T-cell (primary cell): ENCODE measurements at regions not wholly inside any gene's neighbourhood (a gene's known extent, or its start where the extent isn't known, plus 50 kb on each side); places are given as distances from the start of the nearest gene placed in this dataset.

Source experiments
- ATAC-seq, 4 experiments: fragments of 200-7000 bp in 3 of 4; fragments of 150-1000 bp in 1 of 4; cut with Tn5 transposase; replicated peaks in 1 of 4; 1 replicate in 3 of 4; 2 replicates in 1 of 4; pipeline ENCODE4 v1.10.0; 2021; ENCODE audit warnings: moderate library complexity in 3 of 4, mild to moderate bottlenecking in 2 of 4, moderate number of reproducible peaks in 1 of 4
- CTCF ChIA-PET, 2 donors: fragments of 300-600 bp; sonication (Branson Sonifier 250); formaldehyde crosslinking; loops; one replicate each; lab custom pipeline; 2022; ENCODE audit warnings: antibody characterized with exemption in 2 of 2; lab: Charles Lee
- POLR2A ChIA-PET, 2 donors: fragments of 300-600 bp; sonication (Branson Sonifier 250); formaldehyde crosslinking; loops; one replicate each; lab custom pipeline; 2022; ENCODE audit warnings: antibody characterized with exemption in 2 of 2; lab: Charles Lee
- DNase-seq, 35 experiments: peaks; one replicate each; pipeline versions ENCODE4 v3.0.0 to v3.0.0-alpha.2; 2013 to 2023
- H3K27ac ChIP-seq: one replicate; pipeline ENCODE4 v1.5.1; 2013; ENCODE audit warnings: low read length
- H3K27me3 ChIP-seq, 2 experiments: replicated peaks in 1 of 2; 1 replicate in 1 of 2; 2 replicates in 1 of 2; pipeline versions ENCODE4 v1.6.1 to v1.7.0; 2013; ENCODE audit warnings: low read length in 1 of 2, mixed read lengths in 1 of 2; ENCODE audit not compliant: control insufficient read depth in 2 of 2, insufficient read depth in 2 of 2; ENCODE audit errors: extremely low read depth in 1 of 2
- H3K36me3 ChIP-seq, 2 donors: 1 replicate in 1 of 2; 2 replicates in 1 of 2; pipeline versions ENCODE4 v1.6.1 to v1.7.0; 2013; ENCODE audit warnings: low read length in 1 of 2; ENCODE audit not compliant: control insufficient read depth in 2 of 2, insufficient read depth in 1 of 2; ENCODE audit errors: extremely low read depth in 1 of 2
- H3K4me1 ChIP-seq, 2 experiments: 1 replicate in 1 of 2; 2 replicates in 1 of 2; pipeline versions ENCODE4 v1.6.1 to v1.7.0; 2013; ENCODE audit warnings: low read length in 2 of 2, mixed read lengths in 1 of 2; ENCODE audit not compliant: insufficient read depth in 2 of 2, control insufficient read depth in 1 of 2; ENCODE audit errors: extremely low read depth in 1 of 2
- H3K4me3 ChIP-seq, 2 donors: 1 replicate in 1 of 2; 2 replicates in 1 of 2; pipeline versions ENCODE4 v1.5.1 to v1.7.0; 2013; ENCODE audit warnings: mild to moderate bottlenecking in 2 of 2, low read length in 1 of 2, moderate library complexity in 1 of 2; ENCODE audit not compliant: control insufficient read depth in 1 of 2; ENCODE audit errors: extremely low read depth in 1 of 2
- H3K9me3 ChIP-seq: 2 replicates; pipeline ENCODE4 v1.7.0; 2013
- H3K27ac Mint-ChIP-seq, 2 donors: one replicate each; pipeline ENCODE4 v1.8.0; 2020 to 2021; ENCODE audit warnings: mild to moderate bottlenecking in 2 of 2, mixed read lengths in 2 of 2
- H3K27me3 Mint-ChIP-seq, 2 donors: one replicate each; pipeline ENCODE4 v1.8.0; 2021 to 2022; ENCODE audit warnings: mixed read lengths in 2 of 2
- H3K36me3 Mint-ChIP-seq: one replicate; pipeline ENCODE4 v1.8.0; 2021; ENCODE audit warnings: mixed read lengths
- H3K4me1 Mint-ChIP-seq, 3 donors: one replicate each; pipeline ENCODE4 v1.8.0; 2020 to 2022; ENCODE audit warnings: mixed read lengths in 3 of 3, mild to moderate bottlenecking in 1 of 3
- H3K4me3 Mint-ChIP-seq, 3 donors: one replicate each; pipeline ENCODE4 v1.8.0; 2020 to 2022; ENCODE audit warnings: mild to moderate bottlenecking in 3 of 3, mixed read lengths in 3 of 3, moderate library complexity in 3 of 3
- H3K9me3 Mint-ChIP-seq, 3 donors: one replicate each; pipeline ENCODE4 v1.8.0; 2020 to 2022; ENCODE audit warnings: mixed read lengths in 3 of 3
- WGBS: methylation state at CpG from one replicate; pipeline ENCODE4 v1.1.5; 2013; ENCODE audit warnings: missing lambda C conversion rate; ENCODE audit not compliant: insufficient coverage; 5-methylcytosine and 5-hydroxymethylcytosine counted together

DNA sequence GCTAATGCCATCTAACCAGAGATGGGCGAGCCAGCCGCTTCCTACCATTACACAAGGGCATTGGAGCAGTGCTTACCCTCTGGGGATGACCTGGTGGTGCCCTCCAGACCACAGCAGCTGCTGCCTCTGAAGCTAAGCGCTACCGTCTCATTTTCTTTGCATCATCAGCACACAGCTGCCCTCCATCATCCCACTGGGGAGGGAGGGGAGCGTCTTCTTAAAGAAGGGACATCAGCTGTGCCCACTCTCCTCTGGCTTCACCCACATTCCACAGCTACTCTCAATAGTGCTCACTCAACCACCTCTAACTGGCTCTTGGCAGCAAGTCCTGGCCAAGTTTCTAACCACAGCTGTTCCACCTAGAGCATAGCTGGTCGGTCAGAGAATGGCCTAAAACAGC lies 503.4 kb downstream of the NFIB start:
- H3K9me3 Mint-ChIP-seq, result peaks cover 12 to 19% (median 19%) of the 10 kb centered on the region in 3 donors
- no peaks in the 10 kb centered on the region for H3K4me1 Mint-ChIP-seq
- Histone ChIP-seq H3K27ac (no peak overlapping the region), H3K4me1 (no peaks in the 10 kb centered on the region), H3K9me3 (no peaks in the 10 kb centered on the region), H3K27me3 (no peaks in the 10 kb centered on the region), H3K4me3 (no peak overlapping the region), H3K36me3 (no peaks in the 10 kb centered on the region)
- H3K27me3 Mint-ChIP-seq, result no peaks in the 10 kb centered on the region
- no peak overlapping the region for H3K4me3 Mint-ChIP-seq
- 65% methylated on average over 3 of the region's 6 CpGs for WGBS
- ChIA-PET CTCF (no interaction called here), POLR2A (no interaction called here)
- H3K27ac Mint-ChIP-seq, result no peak overlapping the region
- no peaks in the 10 kb centered on the region for H3K36me3 Mint-ChIP-seq
- DNase-seq (no peak), ATAC-seq (no peak)

DNA sequence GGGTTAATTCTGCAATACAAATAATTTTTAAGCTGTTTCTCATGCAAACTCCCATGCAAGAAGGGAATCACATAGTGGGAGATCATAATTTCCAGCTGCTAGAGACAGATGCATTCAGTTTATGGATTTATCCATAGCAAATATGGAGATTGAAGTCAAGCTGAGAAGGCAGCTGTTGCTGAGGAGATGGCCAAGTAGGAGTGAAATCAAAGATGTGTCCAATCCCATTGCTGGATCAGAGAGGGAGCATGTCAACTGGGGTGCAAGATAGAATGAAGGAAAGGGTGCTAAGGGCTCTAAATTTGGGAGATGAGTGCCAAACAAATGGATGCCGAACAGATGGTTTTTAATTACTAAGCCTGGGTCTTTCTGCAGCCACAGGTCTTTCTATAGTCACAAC lies 504.5 kb downstream of the NFIB start:
- POLR2A ChIA-PET, result no interaction called here
- no peaks in the 10 kb centered on the region for H3K4me1 ChIP-seq
- H3K9me3 Mint-ChIP-seq, result peaks cover 14 to 18% (median 17%) of the 10 kb centered on the region in 3 donors

DNA sequence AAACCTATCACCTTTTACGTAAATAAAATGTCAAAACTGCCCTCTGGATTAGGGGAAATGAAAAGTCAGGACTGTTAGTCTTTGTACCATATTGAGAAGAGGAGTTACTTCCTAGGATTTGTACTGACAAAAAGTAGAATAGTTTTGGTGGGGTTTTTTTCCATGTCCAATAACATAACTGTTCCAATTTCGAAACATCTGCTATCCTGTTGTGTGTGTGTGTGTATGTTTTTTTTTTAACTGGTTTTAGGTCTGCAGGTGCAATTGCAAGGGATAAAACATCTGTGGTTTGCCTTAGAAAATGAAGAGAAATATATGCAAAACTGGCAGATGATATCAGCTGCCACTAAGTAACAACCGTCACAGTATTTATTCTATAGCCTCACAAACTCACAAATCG lies 506.8 kb downstream of the NFIB start:
- Mint-ChIP-seq H3K4me3 (no peak overlapping the region), H3K27me3 (no peaks in the 10 kb centered on the region), H3K4me1 (no peaks in the 10 kb centered on the region), H3K27ac (no peak overlapping the region), H3K9me3 (peaks cover 9 to 18% (median 10%) of the 10 kb centered on the region in 3 donors), H3K36me3 (no peaks in the 10 kb centered on the region)
- Histone ChIP-seq H3K27me3 (no peaks in the 10 kb centered on the region), H3K36me3 (no peaks in the 10 kb centered on the region), H3K4me1 (no peaks in the 10 kb centered on the region), H3K4me3 (no peak overlapping the region), H3K27ac (no peak overlapping the region), H3K9me3 (no peaks in the 10 kb centered on the region)
- WGBS, result 88% methylated on average over 2 of the region's 4 CpGs
- POLR2A ChIA-PET, result no interaction called here
- ATAC-seq, result no peak
- CTCF ChIA-PET, result no interaction called here
- no peak for DNase-seq

More for the DNA sequence above, 504.5 kb downstream of the NFIB start:
- DNase-seq (no peak), ATAC-seq (no peak)
- Mint-ChIP-seq H3K27me3 (no peaks in the 10 kb centered on the region), H3K27ac (no peak overlapping the region), H3K4me1 (no peaks in the 10 kb centered on the region), H3K36me3 (no peaks in the 10 kb centered on the region), H3K4me3 (no peak overlapping the region)
- WGBS, result no CpG with 5 or more reads among the region's 1 CpG
- Histone ChIP-seq H3K27ac (no peak overlapping the region), H3K27me3 (no peaks in the 10 kb centered on the region), H3K9me3 (no peaks in the 10 kb centered on the region), H3K4me3 (no peak overlapping the region), H3K36me3 (no peaks in the 10 kb centered on the region)
- CTCF ChIA-PET, result no interaction called here

DNA sequence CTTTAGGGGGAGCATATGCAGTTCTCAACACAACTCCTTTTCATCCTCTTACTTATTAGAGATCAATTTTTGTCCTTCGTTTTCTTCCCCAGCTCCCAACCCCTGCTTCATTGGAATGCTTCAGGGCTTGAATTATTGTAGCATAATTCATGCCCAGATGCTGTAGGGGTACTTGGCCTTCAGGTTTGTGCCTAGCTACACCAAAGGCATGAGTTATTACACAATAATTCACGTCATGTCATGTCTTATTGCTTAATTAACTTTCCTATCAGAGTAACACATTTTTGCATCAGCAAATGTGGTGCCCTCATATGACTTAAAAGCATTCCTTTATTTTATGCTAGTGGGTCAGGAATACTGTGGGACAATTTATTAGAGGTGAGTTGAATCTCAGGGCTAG lies 507.2 kb downstream of the NFIB start:
- CTCF ChIA-PET, result no interaction called here
- Mint-ChIP-seq H3K27ac (no peak overlapping the region), H3K4me1 (no peaks in the 10 kb centered on the region), H3K27me3 (no peaks in the 10 kb centered on the region), H3K9me3 (peaks cover 5 to 18% (median 10%) of the 10 kb centered on the region in 3 donors), H3K4me3 (no peak overlapping the region), H3K36me3 (no peaks in the 10 kb centered on the region)
- H3K27me3 ChIP-seq, result no peaks in the 10 kb centered on the region
- H3K9me3 ChIP-seq, result no peaks in the 10 kb centered on the region
- no peak overlapping the region for H3K27ac ChIP-seq
- no CpG with 5 or more reads among the region's 2 CpGs for WGBS
- H3K4me1 ChIP-seq, result no peaks in the 10 kb centered on the region
- POLR2A ChIA-PET, result no interaction called here
- DNase-seq, result no peak
- H3K4me3 ChIP-seq, result no peak overlapping the region
- no peaks in the 10 kb centered on the region for H3K36me3 ChIP-seq
- ATAC-seq, result no peak

DNA sequence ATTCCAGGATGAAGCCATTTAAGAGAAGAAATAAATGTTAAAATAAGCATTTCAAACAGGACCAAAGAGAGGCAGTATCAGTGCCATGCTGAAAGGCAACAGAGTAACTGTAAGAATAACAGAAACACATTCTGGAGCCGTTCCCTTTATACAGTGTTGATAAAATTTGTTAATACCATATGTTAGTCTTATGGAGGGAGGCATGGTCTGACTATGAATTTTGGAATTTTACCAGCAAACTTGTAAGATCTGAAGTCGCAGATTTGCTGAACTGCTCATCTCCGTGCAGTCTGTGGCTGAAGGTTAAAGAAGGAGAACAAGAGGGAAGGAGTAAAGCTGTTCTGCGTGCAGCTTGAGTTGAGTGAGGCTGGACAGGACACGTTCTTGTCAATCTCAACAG lies 508.4 kb downstream of the NFIB start:
- ATAC-seq (no peak), DNase-seq (no peak)
- WGBS, result 78% methylated on average over 4 of the region's 5 CpGs
- Histone ChIP-seq H3K27ac (no peak overlapping the region), H3K36me3 (no peaks in the 10 kb centered on the region), H3K9me3 (no peaks in the 10 kb centered on the region), H3K4me3 (no peak overlapping the region), H3K27me3 (no peaks in the 10 kb centered on the region), H3K4me1 (no peaks in the 10 kb centered on the region)
- H3K27ac Mint-ChIP-seq, result no peak overlapping the region
- no peaks in the 10 kb centered on the region for H3K36me3 Mint-ChIP-seq
- no peaks in the 10 kb centered on the region for H3K27me3 Mint-ChIP-seq
- H3K9me3 Mint-ChIP-seq, result peaks cover 5 to 13% (median 7%) of the 10 kb centered on the region in 3 donors
- no peaks in the 10 kb centered on the region for H3K4me1 Mint-ChIP-seq
- H3K4me3 Mint-ChIP-seq, result no peak overlapping the region
- ChIA-PET POLR2A (no interaction called here), CTCF (no interaction called here)

DNA sequence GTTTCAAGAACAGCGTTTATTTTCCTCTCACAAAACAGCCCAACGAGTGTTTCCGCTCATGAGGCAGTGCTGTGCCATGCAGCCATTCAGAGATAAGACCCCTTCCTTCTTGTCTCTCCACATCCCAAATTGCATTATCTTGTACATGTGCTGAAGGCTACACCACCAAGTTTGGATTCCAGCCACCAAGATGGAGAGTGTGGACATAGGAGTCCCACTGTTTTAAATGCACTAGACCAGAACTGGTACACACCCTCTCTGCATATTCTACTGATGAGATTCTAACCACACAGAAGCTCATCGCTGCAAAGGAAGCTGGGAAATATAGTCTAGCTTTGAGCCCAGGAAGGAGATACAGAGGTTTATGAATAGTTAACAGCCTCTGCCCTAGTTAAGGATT lies 509.4 kb downstream of the NFIB start:
- H3K27me3 ChIP-seq, result no peaks in the 10 kb centered on the region
- no peaks in the 10 kb centered on the region for H3K9me3 ChIP-seq
- no peaks in the 10 kb centered on the region for H3K4me1 ChIP-seq
- CTCF ChIA-PET, result no interaction called here
- no peak overlapping the region for H3K27ac Mint-ChIP-seq
- DNase-seq (no peak), ATAC-seq (no peak)
- POLR2A ChIA-PET, result no interaction called here
- H3K4me1 Mint-ChIP-seq, result no peaks in the 10 kb centered on the region
- WGBS, result 76% methylated on average over 3 of the region's 4 CpGs
- no peaks in the 10 kb centered on the region for H3K27me3 Mint-ChIP-seq
- H3K36me3 ChIP-seq, result no peaks in the 10 kb centered on the region
- H3K4me3 ChIP-seq, result no peak overlapping the region
- peaks cover 5 to 12% (median 7%) of the 10 kb centered on the region in 3 donors for H3K9me3 Mint-ChIP-seq
- H3K36me3 Mint-ChIP-seq, result no peaks in the 10 kb centered on the region
- no peak overlapping the region for H3K27ac ChIP-seq
- no peak overlapping the region for H3K4me3 Mint-ChIP-seq

DNA sequence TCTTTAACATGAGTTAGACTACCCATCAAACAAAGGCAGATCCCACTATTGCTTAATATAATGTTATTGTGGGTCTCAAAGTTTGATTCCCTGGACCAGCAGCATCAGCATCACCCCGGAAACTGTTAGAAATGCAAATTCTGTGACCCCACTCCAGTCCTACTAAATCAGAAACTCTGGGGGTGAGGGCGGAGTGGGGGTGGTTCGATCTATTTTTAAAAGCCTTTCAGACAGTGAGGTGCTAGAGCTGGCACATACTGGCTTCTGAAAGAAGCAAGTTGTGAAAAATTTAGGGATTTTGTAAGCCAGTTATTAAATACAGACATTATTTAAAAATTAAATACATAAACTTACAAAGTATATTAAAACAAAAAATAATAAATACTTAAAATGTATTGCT lies 513.2 kb downstream of the NFIB start:
- DNase-seq (no peak), ATAC-seq (no peak)
- no CpG with 5 or more reads among the region's 3 CpGs for WGBS
- Histone ChIP-seq H3K4me3 (no peak overlapping the region), H3K36me3 (no peaks in the 10 kb centered on the region), H3K4me1 (no peaks in the 10 kb centered on the region), H3K27ac (no peak overlapping the region), H3K9me3 (no peaks in the 10 kb centered on the region), H3K27me3 (no peaks in the 10 kb centered on the region)
- H3K27me3 Mint-ChIP-seq, result no peaks in the 10 kb centered on the region
- H3K9me3 Mint-ChIP-seq, result peaks cover 10 to 17% (median 12%) of the 10 kb centered on the region in 3 donors
- H3K27ac Mint-ChIP-seq, result no peak overlapping the region
- no peaks in the 10 kb centered on the region for H3K4me1 Mint-ChIP-seq
- H3K36me3 Mint-ChIP-seq, result no peaks in the 10 kb centered on the region
- H3K4me3 Mint-ChIP-seq, result no peak overlapping the region
- ChIA-PET POLR2A (no interaction called here), CTCF (no interaction called here)
